NCI-H146 treated with DMSO at 0.1 percent for 48 hours (cell line): ENCODE measurements at regions not wholly inside any gene's neighbourhood (a gene's known extent, or its start where the extent isn't known, plus 50 kb on each side); places are given as distances from the start of the nearest gene placed in this dataset.
A peak's percentile ranks its signal among the peaks of the same experiment; 100 is the strongest.

Experiments used
- DNase-seq: peaks from one replicate; lab custom pipeline; 2025; ENCODE audit not compliant: unreplicated experiment; lab: John Stamatoyannopoulos, UW

- DNase-seq: no peak
Observed at GRCh38 chr12:112559784-112560183, 141.0 kb downstream of the PTPN11 start.

- DNase-seq: no peak
Observed at GRCh38 chr12:112564160-112564784, 145.5 kb downstream of the PTPN11 start.

- no peak for DNase-seq
Observed at GRCh38 chr12:112568641-112569040, 149.9 kb downstream of the PTPN11 start.

- DNase-seq: no peak
Observed at GRCh38 chr12:112570096-112570495, 151.3 kb downstream of the PTPN11 start.

GRCh38 chr12:112573141-112573540 is 154.4 kb downstream of the PTPN11 start:
- DNase-seq: no peak

- no peak for DNase-seq
Observed at GRCh38 chr12:112574896-112575558, 156.3 kb downstream of the PTPN11 start.

- no peak for DNase-seq
Observed at GRCh38 chr12:112575559-112576067, 156.9 kb downstream of the PTPN11 start.

GRCh38 chr12:112577473-112578329 is 159.0 kb downstream of the PTPN11 start:
- DNase-seq: peak; percentile 95

- DNase-seq: no peak
Observed at GRCh38 chr12:112584266-112584722, 165.5 kb downstream of the PTPN11 start.

GRCh38 chr12:112586148-112586783 is 167.5 kb downstream of the PTPN11 start:
- no peak for DNase-seq

- DNase-seq: no peak
Observed at GRCh38 chr12:112589275-112589674, 170.5 kb downstream of the PTPN11 start.

GRCh38 chr12:112590281-112590680 is 171.5 kb downstream of the PTPN11 start:
- no peak for DNase-seq

- no peak for DNase-seq
Observed at GRCh38 chr12:112591488-112591887, 172.7 kb downstream of the PTPN11 start.

GRCh38 chr12:112595410-112595809 is 176.7 kb downstream of the PTPN11 start:
- DNase-seq: no peak

- DNase-seq: no peak
Observed at GRCh38 chr12:112597986-112598385, 179.2 kb downstream of the PTPN11 start.

GRCh38 chr12:112598626-112599025 is 179.9 kb downstream of the PTPN11 start:
- no peak for DNase-seq

GRCh38 chr12:112599871-112600270 is 181.1 kb downstream of the PTPN11 start:
- DNase-seq: no peak

GRCh38 chr12:112602150-112602549 is 183.4 kb downstream of the PTPN11 start:
- DNase-seq: no peak

- no peak for DNase-seq
Observed at GRCh38 chr12:112606611-112607365, 184.8 kb upstream of the RPH3A start.

GRCh38 chr12:112607427-112607826 is 184.1 kb upstream of the RPH3A start:
- DNase-seq: no peak
